NCI-H1694 (cell line): ENCODE measurements at regions not wholly inside any gene's neighbourhood (a gene's known extent, or its start where the extent isn't known, plus 50 kb on each side); places are given as distances from the start of the nearest gene placed in this dataset.
"Not testable (repeated sequence)": the region's sequence is repeated elsewhere in the genome, so short reads cannot be mapped to it uniquely, and the experiment has no call there.

ENCODE experiments used
- DNase-seq: peaks from one replicate; lab custom pipeline; 2025; lab: John Stamatoyannopoulos, UW

DNA sequence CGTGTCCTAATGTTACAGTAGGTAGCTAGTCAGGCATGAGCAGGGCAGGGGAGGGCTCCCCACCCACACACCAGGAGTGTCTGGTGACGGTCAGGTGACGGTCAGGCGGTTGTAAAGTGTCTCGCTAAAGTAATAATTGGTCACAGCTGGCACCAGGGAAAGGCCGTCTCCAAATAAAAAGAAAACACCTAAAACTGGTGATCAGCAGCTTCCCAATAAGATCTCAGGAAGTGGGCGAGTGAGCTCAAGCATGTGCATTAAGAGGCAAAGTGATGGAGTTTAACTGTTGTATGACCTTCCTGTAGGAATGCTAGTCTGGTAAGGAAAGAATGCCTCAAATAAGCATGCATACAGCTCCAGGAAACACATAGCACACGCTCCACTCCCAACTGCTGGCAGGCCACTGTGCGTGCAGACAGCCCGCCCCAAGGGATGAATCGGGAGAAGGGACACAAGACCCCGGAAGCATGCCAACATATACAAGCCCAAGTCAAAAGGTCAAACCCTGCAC lies 177.1 kb downstream of the RNF144A start:
- no peak for DNase-seq

- no peak for DNase-seq
These were observed 179.6 kb downstream of the RNF144A start for GRCh38 chr2:7096726-7097352.

GRCh38 chr2:7097353-7097895 lies 180.2 kb downstream of the RNF144A start:
- peak; percentile 85 for DNase-seq

DNA sequence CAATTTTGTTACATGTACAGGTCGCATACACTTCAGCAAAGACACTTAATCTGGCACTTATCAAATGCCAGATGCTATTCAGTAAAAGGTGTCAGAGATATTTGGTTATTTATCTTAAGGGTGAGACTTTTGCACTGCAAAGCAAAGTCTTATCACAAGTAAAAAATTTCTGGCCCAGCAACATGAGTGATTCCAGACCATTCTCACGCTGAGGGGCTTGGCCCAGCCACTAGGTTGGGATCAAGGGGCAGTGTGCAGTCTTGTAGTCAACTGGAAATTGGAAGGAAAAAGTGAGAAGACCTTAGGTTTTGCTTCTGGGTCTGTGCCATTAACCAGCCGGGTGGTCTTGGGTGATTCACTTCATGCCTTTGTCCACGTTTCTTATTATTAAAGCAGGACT lies 181.6 kb downstream of the RNF144A start:
- DNase-seq = no peak

GRCh38 chr2:7099687-7100086 lies 182.5 kb downstream of the RNF144A start:
- not testable (repeated sequence) for DNase-seq

- no peak for DNase-seq
These were observed 185.6 kb downstream of the RNF144A start for GRCh38 chr2:7102826-7103225.

DNA sequence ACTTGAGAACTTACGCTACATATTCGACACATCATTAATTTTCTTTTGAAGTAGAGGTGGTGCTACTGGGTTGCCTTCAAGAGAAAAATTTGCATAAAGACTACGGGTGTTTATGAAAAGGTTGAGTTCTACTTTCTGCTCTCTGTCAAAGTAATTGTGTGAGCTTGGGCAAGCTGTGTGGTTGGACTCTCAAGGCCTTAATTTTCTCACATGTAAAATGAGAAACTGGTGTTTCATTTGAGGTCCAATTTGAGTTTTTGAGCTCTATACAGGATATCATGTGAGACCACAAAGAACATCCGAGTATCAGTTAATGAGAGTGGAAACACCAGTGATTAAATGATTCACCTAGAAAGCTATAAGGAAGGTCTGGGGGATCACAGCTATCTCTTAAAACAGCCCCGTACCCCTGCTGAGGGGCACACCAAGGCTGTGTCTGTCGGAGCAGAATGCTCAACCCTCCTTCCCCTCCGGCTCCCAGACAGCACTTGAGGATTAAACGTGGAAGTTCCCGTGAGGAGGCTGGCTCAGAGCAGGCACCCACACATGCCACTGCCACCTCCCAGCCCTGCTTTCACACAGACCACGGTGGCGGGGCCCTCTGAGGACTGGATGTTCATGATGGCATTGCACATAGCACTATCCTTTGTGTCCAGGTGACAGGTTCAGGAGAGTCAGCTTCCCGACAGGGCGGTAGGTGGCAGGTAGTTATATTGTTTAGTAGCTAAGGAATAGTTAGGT lies 191.8 kb downstream of the RNF144A start:
- DNase-seq = no peak

DNA sequence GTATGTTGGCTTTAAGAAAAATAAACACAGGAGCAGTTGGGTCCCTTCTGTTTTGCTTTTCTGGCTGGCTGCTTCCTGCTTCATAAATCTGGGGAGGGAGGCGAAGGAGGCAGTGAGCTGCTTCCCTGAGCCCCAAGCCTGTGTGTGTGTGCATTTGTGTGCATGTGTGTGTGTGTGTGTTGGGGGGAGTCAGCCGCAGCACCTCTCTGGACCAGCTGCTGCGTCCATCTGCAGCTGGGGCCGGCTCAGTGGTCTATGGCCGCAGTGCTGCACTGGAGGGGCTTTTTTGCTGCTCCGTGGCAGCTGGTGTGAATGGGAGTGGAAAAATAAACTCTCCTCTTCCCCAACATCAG lies 192.3 kb downstream of the RNF144A start:
- no peak for DNase-seq

- no peak for DNase-seq
These were observed 194.4 kb downstream of the RNF144A start for GRCh38 chr2:7111626-7112025.

DNA sequence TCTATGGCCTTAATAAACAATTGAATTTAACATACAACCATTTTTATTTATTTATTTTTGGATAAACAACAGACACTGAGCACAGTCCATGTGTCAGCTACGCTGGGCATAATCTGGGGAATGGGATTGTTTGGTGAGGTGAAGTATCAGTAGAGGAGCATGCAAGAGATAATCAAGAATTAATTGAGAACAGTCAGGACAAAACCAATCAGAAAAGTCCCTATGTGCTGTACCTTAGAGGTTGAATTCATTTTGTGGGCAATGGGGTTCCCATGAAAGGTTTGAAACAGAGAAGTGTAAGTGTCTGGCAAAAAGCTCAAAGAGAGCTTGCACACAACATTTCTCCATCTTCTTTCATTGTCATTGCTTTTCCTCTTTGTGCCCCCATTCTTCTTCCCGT lies 198.2 kb downstream of the RNF144A start:
- DNase-seq = no peak

DNA sequence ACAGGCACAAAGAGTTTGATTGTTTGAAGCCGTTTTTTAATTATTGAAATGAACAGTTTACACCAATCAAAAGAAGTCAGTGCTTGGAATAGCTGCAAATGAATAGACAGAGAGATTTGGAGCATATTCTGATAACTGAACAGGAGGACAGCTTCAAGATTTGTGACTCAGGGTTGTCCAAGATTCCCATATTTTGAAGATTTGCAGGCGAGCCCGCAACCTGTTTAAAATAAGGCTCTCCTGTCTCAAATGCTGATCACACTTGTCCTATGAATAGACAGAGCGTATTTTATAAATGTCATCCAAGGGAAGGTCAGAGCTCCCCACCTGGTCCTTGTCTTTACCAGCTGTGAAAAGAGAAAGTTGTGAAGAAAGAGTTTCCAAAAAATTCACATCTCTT lies 198.7 kb downstream of the RNF144A start:
- no peak for DNase-seq

GRCh38 chr2:7116511-7116910 lies 199.3 kb downstream of the RNF144A start:
- peak; percentile 76 for DNase-seq

GRCh38 chr2:7117076-7117475 lies 199.9 kb downstream of the RNF144A start:
- DNase-seq = no peak

DNA sequence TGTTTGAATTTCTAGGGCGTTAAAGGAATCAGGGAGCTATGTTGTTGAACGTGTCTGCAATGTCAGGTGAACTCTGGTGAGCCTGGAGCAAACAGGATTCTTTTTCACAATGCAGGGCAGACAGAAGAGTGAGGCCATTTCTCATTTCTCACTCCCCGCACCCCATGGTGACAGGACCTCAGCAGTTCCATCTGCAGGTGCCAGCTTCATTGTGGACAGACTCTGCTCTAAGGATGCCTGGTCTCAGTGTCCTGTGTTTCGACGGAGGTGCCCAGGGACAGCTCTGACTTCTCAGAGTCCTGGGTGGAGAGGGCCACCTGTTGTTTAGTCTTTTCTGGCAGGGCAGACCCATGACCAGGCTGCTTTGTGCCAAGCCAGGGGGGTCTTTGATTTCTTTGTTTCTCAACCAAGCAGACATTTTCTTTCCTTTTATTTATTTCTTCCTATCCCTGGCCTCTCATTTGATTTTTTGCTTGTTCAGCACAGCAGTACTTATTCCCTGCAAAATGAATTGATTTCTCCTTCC lies 201.5 kb downstream of the RNF144A start:
- no peak for DNase-seq

- peak; percentile 70 for DNase-seq
These were observed 202.1 kb downstream of the RNF144A start for GRCh38 chr2:7119132-7119835.

DNA sequence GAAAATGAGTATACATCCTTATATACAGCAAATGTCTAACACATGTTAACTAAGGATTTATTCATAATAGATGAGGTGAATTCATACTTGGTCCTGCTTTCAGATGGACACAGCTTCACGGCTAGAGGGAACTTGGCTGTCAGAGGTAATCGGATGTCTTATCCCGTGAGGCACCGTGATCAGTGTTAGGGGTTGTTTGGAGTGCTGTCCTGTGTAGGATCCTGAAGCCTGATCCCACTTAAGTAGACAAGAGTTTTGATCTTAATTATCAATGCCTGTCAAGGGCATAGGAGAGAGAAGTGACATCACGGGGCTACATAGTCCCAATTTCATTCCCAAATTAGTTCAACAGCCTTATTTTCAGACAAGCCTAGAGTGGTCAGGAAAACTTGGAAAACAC lies 204.6 kb downstream of the RNF144A start:
- DNase-seq = no peak

- no peak for DNase-seq
These were observed 209.9 kb downstream of the RNF144A start for GRCh38 chr2:7127156-7127555.

GRCh38 chr2:7127687-7128086 lies 210.5 kb downstream of the RNF144A start:
- DNase-seq = no peak

- DNase-seq = no peak
These were observed 214.0 kb downstream of the RNF144A start for GRCh38 chr2:7131261-7131660.

GRCh38 chr2:7132753-7133152 lies 215.5 kb downstream of the RNF144A start:
- no peak for DNase-seq

DNA sequence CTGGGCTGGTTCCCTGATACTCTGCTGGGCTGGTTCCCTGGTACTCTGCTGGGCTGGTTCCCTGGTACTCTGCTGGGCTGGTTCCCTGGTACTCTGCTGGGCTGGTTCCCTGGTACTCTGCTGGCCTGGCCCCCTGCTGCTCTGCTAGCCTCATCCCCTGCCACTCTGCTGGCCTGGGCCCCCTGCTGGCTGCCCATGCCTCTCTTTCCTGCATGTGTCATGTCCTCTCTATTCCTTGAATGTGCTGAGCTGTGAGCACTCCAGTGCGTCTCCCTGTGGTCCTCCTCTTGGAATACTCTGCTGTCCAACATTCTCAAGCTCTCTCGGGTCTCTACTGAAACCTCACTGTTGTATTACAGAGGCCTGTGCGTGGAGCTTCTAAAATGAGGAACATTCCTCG lies 216.3 kb downstream of the RNF144A start:
- no peak for DNase-seq

DNA sequence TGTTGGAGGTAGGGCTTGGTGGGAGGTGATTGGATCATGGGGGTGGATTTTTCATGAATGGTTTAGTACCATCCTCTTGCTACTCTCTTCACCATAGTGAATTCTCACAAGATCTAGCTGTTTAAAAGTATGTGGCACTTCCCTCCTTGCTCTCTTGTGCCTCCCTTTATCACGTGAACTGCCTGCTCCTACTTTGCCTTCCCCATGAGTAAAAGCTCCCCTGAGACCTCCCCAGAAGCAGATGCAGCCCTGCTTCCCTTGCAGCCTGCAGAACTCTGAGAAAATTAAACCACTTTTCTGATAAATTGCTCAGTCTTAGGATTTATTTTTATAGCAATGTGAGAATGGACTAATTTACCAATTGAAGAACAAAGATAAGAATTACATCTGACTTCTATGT lies 223.1 kb downstream of the RNF144A start:
- DNase-seq = no peak

DNA sequence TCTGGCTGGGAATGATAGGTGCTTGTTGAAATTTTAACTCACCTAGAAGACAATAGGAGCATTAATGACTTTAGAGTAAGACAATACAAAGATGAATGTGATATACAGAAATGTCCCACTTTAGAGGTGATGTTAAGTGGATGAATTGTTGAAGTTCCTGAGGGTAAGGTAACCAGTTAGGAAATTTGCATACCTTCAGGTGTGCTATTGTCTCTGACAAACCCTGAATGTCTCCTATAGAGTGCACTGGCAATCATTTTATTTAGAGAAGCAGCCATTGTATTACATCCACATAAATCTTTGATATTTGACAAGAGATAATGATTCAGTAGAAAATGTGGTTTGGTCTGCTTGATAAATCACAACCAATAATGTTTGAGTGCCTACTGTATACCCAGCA lies 228.5 kb downstream of the RNF144A start:
- no peak for DNase-seq
